Gastrocnemius medialis (tissue), 4 donors: ENCODE measurements at regions not wholly inside any gene's neighbourhood (a gene's known extent, or its start where the extent isn't known, plus 50 kb on each side); places are given as distances from the start of the nearest gene placed in this dataset.
"Not testable (repeated sequence)": the region's sequence is repeated elsewhere in the genome, so short reads cannot be mapped to it uniquely, and the experiment has no call there.

ENCODE experiments used
- ATAC-seq, 2 donors: fragments of 150-250 bp; one replicate each; pipeline ENCODE4 v1.9.1; 2016
- DNase-seq, 2 donors: peaks; one replicate each; pipeline ENCODE4 v3.0.0-alpha.2; 2019
- H3K27ac ChIP-seq, 4 donors: fragments of 200-600 bp; sonication (generic); 1 replicate in 1 of 4; 2 replicates in 3 of 4; pipeline ENCODE4 v1.5.1; 2016 to 2018; ENCODE audit warnings: mild to moderate bottlenecking in 2 of 4, moderate library complexity in 1 of 4
- H3K27me3 ChIP-seq, 3 donors: fragments of 200-600 bp; sonication (generic) in 2 of 3; 1 replicate in 1 of 3; 2 replicates in 2 of 3; pipeline versions ENCODE4 v1.5.1 to v1.6.0; 2016 to 2019; ENCODE audit warnings: mild to moderate bottlenecking in 1 of 3, moderate library complexity in 1 of 3
- H3K36me3 ChIP-seq, 2 donors: fragments of 200-600 bp; sonication (generic) in 1 of 2; one replicate each; pipeline ENCODE4 v1.5.1; 2017 to 2018
- H3K4me1 ChIP-seq, 2 donors: fragments of 200-600 bp; sonication (generic) in 1 of 2; one replicate each; pipeline ENCODE4 v1.5.1; 2016 to 2017; ENCODE audit warnings: mild to moderate bottlenecking in 2 of 2
- H3K4me3 ChIP-seq, 4 donors: fragments of 200-600 bp; sonication (generic) in 3 of 4; 1 replicate in 1 of 4; 2 replicates in 3 of 4; pipeline ENCODE4 v1.5.1; 2016 to 2019; ENCODE audit warnings: mild to moderate bottlenecking in 2 of 4
- H3K9me3 ChIP-seq, 3 donors: fragments of 200-600 bp; sonication (generic) in 2 of 3; 1 replicate in 1 of 3; 2 replicates in 2 of 3; pipeline ENCODE4 v1.5.1; 2016 to 2019
- CTCF ChIP-seq, 5 experiments: fragments of 450-650 bp in 3 of 5; fragments of 200-600 bp in 2 of 5; sonication (generic) in 2 of 5; IDR thresholded peaks in 4 of 5; conservative IDR thresholded peaks in 1 of 5; 1 replicate in 4 of 5; 2 replicates in 1 of 5; pipeline ENCODE4 v1.5.1; 2016 to 2019; ENCODE audit warnings: antibody characterized with exemption in 5 of 5, mild to moderate bottlenecking in 3 of 5, moderate library complexity in 3 of 5
- POLR2A ChIP-seq, 2 donors: fragments of 450-650 bp; IDR thresholded peaks; one replicate each; pipeline ENCODE4 v1.6.1; 2017; ENCODE audit warnings: antibody characterized with exemption in 2 of 2, mild to moderate bottlenecking in 2 of 2, moderate library complexity in 2 of 2
- in situ Hi-C, 4 donors: fragments of 200-750 bp; cut with MboI; loops; one replicate each; pipeline versions ENCODE4 v1.15.0 to v1.8.0; 2017; ENCODE audit warnings: low sequenced_read_pairs in 4 of 4
- intact Hi-C: fragments of 100-400 bp; cut with DNase I; formaldehyde crosslinking; loops from one replicate; pipeline ENCODE4 v1.15.1; 2023; ENCODE audit warnings: low total_unique reads

GRCh38 chr7:73948287-73948686 is 79.7 kb upstream of the ELN start:
- TF ChIP-seq CTCF (IDR thresholded peaks at IDR 0.05 in 4 of 5, conservative IDR thresholded peaks at IDR 0.05 in 1 of 5) = no peak
- TF ChIP-seq POLR2A (IDR thresholded peaks at IDR 0.05) = no peak
- Histone ChIP-seq H3K4me3 (no peak overlapping the region), H3K27me3 (no peaks in the 10 kb centered on the region), H3K4me1 (no peaks in the 10 kb centered on the region), H3K27ac (no peak overlapping the region), H3K9me3 (peaks cover 0 to 8% (median 0%) of the 10 kb centered on the region in 3 donors), H3K36me3 (no peaks in the 10 kb centered on the region)
- intact Hi-C loops = no loop called here
- ATAC-seq = no peak
- DNase-seq = no peak
- in situ Hi-C loops = no loop called here

GRCh38 chr7:73952266-73952665 is 75.7 kb upstream of the ELN start:
- in situ Hi-C loops (no loop called here), intact Hi-C loops (no loop called here)
- no peak overlapping the region for H3K27ac ChIP-seq
- no peaks in the 10 kb centered on the region for H3K36me3 ChIP-seq
- ATAC-seq (no peak), DNase-seq (no peak)
- H3K27me3 ChIP-seq = no peaks in the 10 kb centered on the region
- H3K4me3 ChIP-seq = no peak overlapping the region
- TF ChIP-seq POLR2A (IDR thresholded peaks at IDR 0.05) (no peak), CTCF (IDR thresholded peaks at IDR 0.05 in 4 of 5, conservative IDR thresholded peaks at IDR 0.05 in 1 of 5) (no peak)
- H3K9me3 ChIP-seq = no peaks in the 10 kb centered on the region
- H3K4me1 ChIP-seq = no peaks in the 10 kb centered on the region

- Histone ChIP-seq H3K27ac (no peak overlapping the region), H3K9me3 (no peaks in the 10 kb centered on the region), H3K27me3 (no peaks in the 10 kb centered on the region), H3K36me3 (no peaks in the 10 kb centered on the region), H3K4me1 (no peaks in the 10 kb centered on the region), H3K4me3 (no peak overlapping the region)
- in situ Hi-C loops = no loop called here
- TF ChIP-seq POLR2A (IDR thresholded peaks at IDR 0.05) (no peak), CTCF (IDR thresholded peaks at IDR 0.05 in 4 of 5, conservative IDR thresholded peaks at IDR 0.05 in 1 of 5) (no peak)
- intact Hi-C loops = no loop called here
- DNase-seq (no peak), ATAC-seq (no peak)
Observed at GRCh38 chr7:73954181-73954580, 73.8 kb upstream of the ELN start.

- H3K27ac ChIP-seq = no peak overlapping the region
- no peaks in the 10 kb centered on the region for H3K4me1 ChIP-seq
- H3K36me3 ChIP-seq = no peaks in the 10 kb centered on the region
- H3K27me3 ChIP-seq = no peaks in the 10 kb centered on the region
- in situ Hi-C loops (no loop called here), intact Hi-C loops (no loop called here)
- TF ChIP-seq POLR2A (IDR thresholded peaks at IDR 0.05) (no peak), CTCF (IDR thresholded peaks at IDR 0.05 in 4 of 5, conservative IDR thresholded peaks at IDR 0.05 in 1 of 5) (no peak)
- ATAC-seq (no peak), DNase-seq (no peak)
- H3K9me3 ChIP-seq = no peaks in the 10 kb centered on the region
- H3K4me3 ChIP-seq = no peak overlapping the region
Observed at GRCh38 chr7:73954861-73955260, 73.1 kb upstream of the ELN start.

GRCh38 chr7:73960548-73960947 is 67.4 kb upstream of the ELN start:
- in situ Hi-C loops (no loop called here), intact Hi-C loops (no loop called here)
- H3K4me3 ChIP-seq = no peak overlapping the region
- no peaks in the 10 kb centered on the region for H3K4me1 ChIP-seq
- H3K9me3 ChIP-seq = peaks cover 0 to 7% (median 2%) of the 10 kb centered on the region in 3 donors
- no peaks in the 10 kb centered on the region for H3K27me3 ChIP-seq
- TF ChIP-seq CTCF (IDR thresholded peaks at IDR 0.05 in 4 of 5, conservative IDR thresholded peaks at IDR 0.05 in 1 of 5) = no peak
- no peak for TF ChIP-seq POLR2A (IDR thresholded peaks at IDR 0.05)
- no peak overlapping the region for H3K27ac ChIP-seq
- H3K36me3 ChIP-seq = no peaks in the 10 kb centered on the region
- DNase-seq (no peak), ATAC-seq (no peak)

GRCh38 chr7:73961991-73962390 is 66.0 kb upstream of the ELN start:
- H3K27ac ChIP-seq, H3K27me3 ChIP-seq, H3K9me3 ChIP-seq, H3K36me3 ChIP-seq, ATAC-seq, H3K4me1 ChIP-seq, intact Hi-C loops, DNase-seq, H3K4me3 ChIP-seq, in situ Hi-C loops: not testable (repeated sequence)
